Neuronal stem cell (in vitro differentiated cells): ENCODE measurements at regions not wholly inside any gene's neighbourhood (a gene's known extent, or its start where the extent isn't known, plus 50 kb on each side); places are given as distances from the start of the nearest gene placed in this dataset.

Experiments
- DNase-seq: peaks from one replicate; pipeline ENCODE4 v3.0.0-alpha.2; 2013; ENCODE audit warnings: low spot score
- H2AFZ ChIP-seq: one replicate; pipeline ENCODE4 v1.6.1; 2013; ENCODE audit warnings: mild to moderate bottlenecking, low read length, inconsistent platforms
- H2AK5ac ChIP-seq: 2 replicates; pipeline ENCODE4 v1.6.1; 2013; ENCODE audit warnings: low read depth, mild to moderate bottlenecking, inconsistent platforms, low read length, moderate library complexity, mixed read lengths
- H2BK120ac ChIP-seq: 2 replicates; pipeline ENCODE4 v1.6.1; 2013; ENCODE audit warnings: low read depth, mild to moderate bottlenecking, inconsistent platforms, low read length, moderate library complexity, mixed read lengths
- H2BK12ac ChIP-seq: one replicate; pipeline ENCODE4 v1.6.1; 2013; ENCODE audit warnings: low read length, inconsistent platforms
- H2BK15ac ChIP-seq: 2 replicates; pipeline ENCODE4 v1.6.1; 2013; ENCODE audit warnings: mild to moderate bottlenecking, low read length, inconsistent platforms, mixed read lengths
- H2BK5ac ChIP-seq: one replicate; pipeline ENCODE4 v1.6.1; 2013; ENCODE audit warnings: inconsistent platforms, mild to moderate bottlenecking, low read length, moderate library complexity
- H3K14ac ChIP-seq: one replicate; pipeline ENCODE4 v1.6.1; 2013; ENCODE audit warnings: low read length, inconsistent platforms
- H3K18ac ChIP-seq: 2 replicates; pipeline ENCODE4 v1.6.1; 2013; ENCODE audit warnings: low read length, inconsistent platforms
- H3K23ac ChIP-seq: 2 replicates; pipeline ENCODE4 v1.6.1; 2013; ENCODE audit warnings: low read depth, mild to moderate bottlenecking, mixed read lengths, low read length, inconsistent platforms; ENCODE audit not compliant: poor library complexity
- H3K27ac ChIP-seq: replicated peaks from 3 replicates; pipeline ENCODE4 v1.5.1; 2013; ENCODE audit warnings: low read length, inconsistent platforms
- H3K27me3 ChIP-seq, 3 experiments: 2 replicates each; pipeline ENCODE4 v1.6.1; 2013; ENCODE audit warnings: low read length in 3 of 3, mild to moderate bottlenecking in 2 of 3, inconsistent platforms in 1 of 3, low read depth in 1 of 3, mixed read lengths in 1 of 3, moderate library complexity in 1 of 3; ENCODE audit not compliant: control insufficient read depth in 3 of 3, insufficient read depth in 3 of 3
- H3K36me3 ChIP-seq, 2 donors: replicated peaks in 1 of 2; 2 replicates each; pipeline ENCODE4 v1.6.1; 2013; ENCODE audit warnings: low read length in 2 of 2; ENCODE audit not compliant: control insufficient read depth in 2 of 2, insufficient read depth in 2 of 2
- H3K4ac ChIP-seq: 2 replicates; pipeline ENCODE4 v1.6.1; 2013; ENCODE audit warnings: inconsistent platforms, mild to moderate bottlenecking, low read length, moderate library complexity
- H3K4me1 ChIP-seq, 2 donors: 1 replicate in 1 of 2; 2 replicates in 1 of 2; pipeline ENCODE4 v1.6.1; 2013; ENCODE audit warnings: low read length in 2 of 2, low read depth in 1 of 2; ENCODE audit not compliant: control insufficient read depth in 2 of 2, insufficient read depth in 1 of 2
- H3K4me2 ChIP-seq: one replicate; pipeline ENCODE4 v1.6.1; 2013; ENCODE audit warnings: mild to moderate bottlenecking, low read length, inconsistent platforms; ENCODE audit not compliant: insufficient read depth, poor library complexity, severe bottlenecking
- H3K4me3 ChIP-seq, 2 donors: 2 replicates each; pipeline ENCODE4 v1.5.1; 2013; ENCODE audit warnings: low read length in 2 of 2, mild to moderate bottlenecking in 2 of 2, inconsistent platforms in 1 of 2, moderate library complexity in 1 of 2
- H3K79me1 ChIP-seq: one replicate; pipeline ENCODE4 v1.6.1; 2013; ENCODE audit warnings: low read depth, mild to moderate bottlenecking, inconsistent platforms, low read length, moderate library complexity
- H3K9ac ChIP-seq: one replicate; pipeline ENCODE4 v1.6.1; 2013; ENCODE audit warnings: mild to moderate bottlenecking, low read depth, low read length, inconsistent platforms; ENCODE audit not compliant: poor library complexity
- H3K9me3 ChIP-seq, 2 donors: replicated peaks in 1 of 2; 2 replicates each; pipeline versions ENCODE3 to v1.6.1; 2013; ENCODE audit warnings: low read length in 2 of 2, mild to moderate bottlenecking in 2 of 2, inconsistent platforms in 1 of 2, low read depth in 1 of 2, mixed read lengths in 1 of 2, moderate library complexity in 1 of 2; ENCODE audit not compliant: control insufficient read depth in 2 of 2, insufficient read depth in 1 of 2
- H4K8ac ChIP-seq: one replicate; pipeline ENCODE4 v1.6.1; 2013; ENCODE audit warnings: low read depth, mild to moderate bottlenecking, inconsistent platforms, low read length, moderate library complexity
- H4K91ac ChIP-seq: one replicate; pipeline ENCODE4 v1.6.1; 2013; ENCODE audit warnings: low read length, low read depth, mild to moderate bottlenecking, inconsistent platforms; ENCODE audit not compliant: poor library complexity
- WGBS, 2 donors: extraction: QIAGEN DNeasy Blood & Tissue Kit; methylation state at CpG; one replicate each; pipeline ENCODE4 v1.1.7; 2013; ENCODE audit warnings: missing lambda C conversion rate in 2 of 2, mixed read lengths in 1 of 2; ENCODE audit not compliant: insufficient read length in 2 of 2, insufficient replicate concordance in 1 of 2; ENCODE audit errors: extremely low coverage in 2 of 2; 5-methylcytosine and 5-hydroxymethylcytosine counted together

DNA sequence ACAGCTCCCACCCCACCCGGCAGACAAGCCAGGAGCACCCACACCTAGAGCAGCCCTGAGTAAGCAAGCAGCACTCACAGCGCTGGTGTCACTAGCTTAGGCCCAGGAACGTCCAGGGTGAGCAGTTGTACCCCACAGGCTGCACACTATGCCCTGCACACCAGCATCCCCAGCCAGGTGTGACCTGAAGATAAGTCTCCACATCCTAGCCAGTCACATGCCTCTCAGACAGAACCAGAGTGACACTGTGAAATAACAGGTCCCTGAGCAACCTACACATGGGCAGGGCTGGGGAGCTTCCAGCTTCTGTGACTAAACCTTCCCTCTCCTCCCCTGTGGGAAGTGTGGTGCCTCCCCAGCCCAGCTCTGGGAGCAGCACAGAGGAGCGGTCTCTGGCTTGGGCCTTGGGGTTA, 253.6 kb downstream of the UACA start:
- Histone ChIP-seq H4K8ac (no peak overlapping the region), H3K14ac (no peak overlapping the region), H2BK15ac (peak overlapping the region; percentile 14), H3K4me1 (peaks cover 0 to 7% of the 10 kb centered on the region in 2 donors), H3K79me1 (no peaks in the 10 kb centered on the region), H2AFZ (no peak overlapping the region), H3K9ac (no peak overlapping the region), H2BK120ac (no peak overlapping the region), H3K36me3 (no peaks in the 10 kb centered on the region), H3K4ac (no peak overlapping the region), H3K27me3 (no peaks in the 10 kb centered on the region), H2BK5ac (no peak overlapping the region), H3K23ac (no peak overlapping the region), H3K9me3 (peaks cover 0 to 10% of the 10 kb centered on the region in 2 donors), H4K91ac (no peak overlapping the region), H2AK5ac (no peak overlapping the region), H3K18ac (no peak overlapping the region), H2BK12ac (no peak overlapping the region), H3K4me2 (no peak overlapping the region), H3K4me3 (no peak overlapping the region), H3K27ac (no peak overlapping the region)
- DNase-seq: no peak
- no CpG with 5 or more reads among the region's 4 CpGs for WGBS, 2 donors

DNA sequence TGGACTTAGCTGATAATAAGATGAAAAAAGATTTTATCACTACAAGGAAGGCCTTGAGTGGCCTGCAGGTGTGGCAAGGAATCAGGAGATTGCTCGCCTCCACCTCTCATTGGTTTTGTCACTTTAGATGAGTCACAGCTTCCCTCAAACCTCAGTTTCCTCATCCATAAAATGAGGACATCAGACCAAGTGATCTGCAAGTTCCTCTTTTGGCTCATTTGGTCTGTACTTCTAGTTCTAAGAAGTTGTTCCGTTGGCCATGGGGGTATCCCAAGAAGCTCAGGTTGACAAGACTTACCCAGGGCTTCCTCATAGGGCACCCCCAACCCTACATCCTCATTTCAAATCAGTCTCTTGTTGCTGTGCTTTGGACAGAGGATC, 254.1 kb downstream of the UACA start:
- no peak overlapping the region for H2AK5ac ChIP-seq
- peak overlapping the region; percentile 14 for H2BK15ac ChIP-seq
- H3K36me3 ChIP-seq: no peaks in the 10 kb centered on the region
- no peak overlapping the region for H3K4ac ChIP-seq
- no peak overlapping the region for H4K8ac ChIP-seq
- DNase-seq: no peak
- H2BK12ac ChIP-seq: no peak overlapping the region
- H3K79me1 ChIP-seq: no peaks in the 10 kb centered on the region
- no peak overlapping the region for H3K27ac ChIP-seq
- H2AFZ ChIP-seq: no peak overlapping the region
- no peak overlapping the region for H3K4me2 ChIP-seq
- peaks cover 0 to 10% of the 10 kb centered on the region in 2 donors for H3K9me3 ChIP-seq
- H3K4me3 ChIP-seq: no peak overlapping the region
- no peak overlapping the region for H3K9ac ChIP-seq
- no peak overlapping the region for H3K14ac ChIP-seq
- no peak overlapping the region for H2BK120ac ChIP-seq
- no peak overlapping the region for H2BK5ac ChIP-seq
- no peak overlapping the region for H3K23ac ChIP-seq
- H4K91ac ChIP-seq: no peak overlapping the region
- no peaks in the 10 kb centered on the region for H3K27me3 ChIP-seq
- peaks cover 0 to 11% of the 10 kb centered on the region in 2 donors for H3K4me1 ChIP-seq
- WGBS, 2 donors: no CpG with 5 or more reads among the region's 2 CpGs
- H3K18ac ChIP-seq: no peak overlapping the region

DNA sequence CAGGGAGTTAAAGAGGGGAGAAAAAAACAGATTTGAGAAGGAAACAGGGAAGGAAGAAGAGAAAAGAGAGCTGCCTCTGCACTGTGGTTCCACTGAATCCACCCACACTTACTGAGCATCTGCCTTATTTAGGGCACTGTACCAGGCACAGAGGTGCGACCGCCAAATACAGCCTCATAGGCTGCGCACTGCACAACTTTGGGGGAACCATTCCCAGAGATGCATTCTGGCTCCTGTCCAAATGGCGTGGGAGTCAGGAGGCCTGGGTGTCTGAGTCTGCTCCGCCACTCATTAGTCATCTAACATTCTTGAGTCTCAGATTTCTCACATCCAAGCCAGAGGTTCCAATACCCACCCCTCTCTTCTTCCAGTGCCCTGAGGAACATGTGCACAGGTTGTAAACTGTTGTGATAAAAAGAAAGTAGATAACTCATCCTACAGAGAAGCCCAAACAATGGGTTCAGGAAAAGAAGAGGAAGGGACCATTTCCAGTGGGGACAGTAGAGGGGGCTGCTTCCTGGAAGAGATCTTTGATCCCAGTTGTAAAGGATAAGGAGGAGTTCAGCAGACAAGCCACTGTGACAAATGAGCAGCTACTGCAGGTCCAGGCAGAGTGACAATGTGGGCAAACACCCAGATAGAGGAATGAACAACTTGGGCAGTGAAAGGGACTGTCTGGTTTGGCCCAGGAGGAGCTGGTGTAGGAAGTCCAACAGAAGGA, 254.6 kb downstream of the UACA start:
- H3K36me3 ChIP-seq: no peaks in the 10 kb centered on the region
- H2BK12ac ChIP-seq: no peak overlapping the region
- no peaks in the 10 kb centered on the region for H3K27me3 ChIP-seq
- no peak overlapping the region for H4K8ac ChIP-seq
- H4K91ac ChIP-seq: no peak overlapping the region
- H2AFZ ChIP-seq: no peak overlapping the region
- no peak overlapping the region for H2BK120ac ChIP-seq
- H3K4me1 ChIP-seq: peaks cover 0 to 15% of the 10 kb centered on the region in 2 donors
- no peak overlapping the region for H3K4me3 ChIP-seq
- whole genome bisulfite sequencing, 2 donors: no CpG with 5 or more reads among the region's 5 CpGs
- H3K4ac ChIP-seq: no peak overlapping the region
- no peak for DNase-seq
- H3K9me3 ChIP-seq: peaks cover 0 to 10% of the 10 kb centered on the region in 2 donors
- H3K4me2 ChIP-seq: no peak overlapping the region
- H2BK15ac ChIP-seq: no peak overlapping the region
- H3K23ac ChIP-seq: no peak overlapping the region
- no peak overlapping the region for H2AK5ac ChIP-seq
- H3K14ac ChIP-seq: no peak overlapping the region
- no peak overlapping the region for H2BK5ac ChIP-seq
- no peaks in the 10 kb centered on the region for H3K79me1 ChIP-seq
- no peak overlapping the region for H3K18ac ChIP-seq
- no peak overlapping the region for H3K9ac ChIP-seq
- H3K27ac ChIP-seq: no peak overlapping the region

DNA sequence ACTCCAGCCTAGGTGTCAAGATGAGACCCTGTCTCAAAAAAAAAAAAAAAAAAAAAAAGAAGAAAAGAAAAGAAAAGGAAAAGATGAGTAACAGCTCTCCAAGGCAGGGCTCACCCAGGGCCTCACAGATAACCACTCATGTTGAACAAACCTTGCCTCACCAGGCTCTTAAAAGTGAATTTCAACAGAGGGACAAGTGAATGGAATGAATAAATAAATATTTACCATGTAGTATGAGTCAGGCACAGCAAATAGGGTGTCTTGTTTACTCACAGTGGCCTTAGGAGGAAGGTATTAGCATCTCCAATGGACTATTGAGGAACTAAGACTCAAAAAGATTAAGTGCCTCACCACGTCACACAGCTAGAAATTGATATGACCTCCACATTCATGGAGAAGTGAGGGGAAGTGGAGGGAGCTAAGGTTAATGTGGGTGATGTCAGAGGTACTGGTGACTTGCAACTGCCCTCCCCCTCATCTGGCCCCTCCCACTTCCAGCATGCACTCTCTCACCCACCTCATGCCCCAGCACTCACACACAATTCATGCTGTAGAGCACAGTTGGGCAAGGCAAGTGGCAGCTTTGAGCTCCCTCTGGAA, 255.5 kb downstream of the UACA start:
- Histone ChIP-seq H4K8ac (no peak overlapping the region), H3K9me3 (peaks cover 0 to 10% of the 10 kb centered on the region in 2 donors), H3K27ac (no peak overlapping the region), H3K4me3 (no peak overlapping the region), H2AFZ (no peak overlapping the region), H2BK15ac (no peak overlapping the region), H3K14ac (no peak overlapping the region), H2BK5ac (no peak overlapping the region), H3K4ac (no peak overlapping the region), H3K18ac (no peak overlapping the region), H3K9ac (no peak overlapping the region), H3K79me1 (no peaks in the 10 kb centered on the region), H3K23ac (no peak overlapping the region), H3K4me1 (peaks cover 0 to 17% of the 10 kb centered on the region in 2 donors), H2BK120ac (no peak overlapping the region), H3K36me3 (no peaks in the 10 kb centered on the region), H3K4me2 (no peak overlapping the region), H3K27me3 (no peaks in the 10 kb centered on the region), H4K91ac (no peak overlapping the region), H2AK5ac (no peak overlapping the region), H2BK12ac (no peak overlapping the region)
- no CpG with 5 or more reads among the region's 1 CpG for WGBS, 2 donors
- DNase-seq: no peak
